ENCODE measurements at regions not wholly inside any gene's neighbourhood (a gene's known extent, or its start where the extent isn't known, plus 50 kb on each side); places are given as distances from the start of the nearest gene placed in this dataset.

DNA sequence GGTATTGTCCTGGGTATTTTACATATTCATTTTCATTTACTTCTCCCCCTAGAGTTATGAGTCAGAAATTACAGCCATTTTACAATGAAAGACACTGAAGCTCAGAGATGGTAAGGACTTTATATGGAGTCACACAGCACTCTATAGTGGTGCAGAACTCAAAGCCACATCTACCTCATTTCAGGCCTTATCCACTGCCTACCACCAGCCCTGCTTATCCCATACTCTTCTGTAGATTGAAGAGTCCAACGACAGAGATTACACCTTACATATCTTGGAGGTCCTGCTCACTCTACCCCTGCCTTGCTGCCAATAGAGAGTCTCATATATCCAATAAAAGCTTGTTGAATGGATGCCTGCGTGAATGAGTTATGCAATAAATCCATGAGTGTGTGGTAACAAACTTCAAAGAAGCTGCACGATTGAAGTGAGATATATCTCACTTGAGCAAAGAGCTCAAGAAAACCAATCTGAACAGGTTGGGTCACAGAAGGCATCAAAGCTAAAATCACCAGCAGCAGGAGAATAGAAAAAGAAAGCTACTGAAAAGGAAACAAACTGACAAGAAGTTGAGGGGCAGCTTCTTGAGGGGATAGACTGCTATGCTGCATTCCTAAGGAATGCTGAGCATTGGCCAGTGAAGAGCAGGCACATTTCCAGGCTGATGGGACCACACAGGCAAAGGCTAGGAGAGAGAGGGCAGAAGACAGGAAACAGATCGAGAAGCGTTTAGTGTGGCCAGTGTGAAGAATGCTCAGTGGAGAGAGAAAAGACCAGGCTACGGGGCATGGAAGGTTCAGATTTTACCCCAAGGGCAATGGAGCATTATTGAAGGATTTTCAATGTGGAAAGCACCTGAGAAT, 585.6 kb downstream of the DHX35 start:
- no peak for DNase-seq

DNA sequence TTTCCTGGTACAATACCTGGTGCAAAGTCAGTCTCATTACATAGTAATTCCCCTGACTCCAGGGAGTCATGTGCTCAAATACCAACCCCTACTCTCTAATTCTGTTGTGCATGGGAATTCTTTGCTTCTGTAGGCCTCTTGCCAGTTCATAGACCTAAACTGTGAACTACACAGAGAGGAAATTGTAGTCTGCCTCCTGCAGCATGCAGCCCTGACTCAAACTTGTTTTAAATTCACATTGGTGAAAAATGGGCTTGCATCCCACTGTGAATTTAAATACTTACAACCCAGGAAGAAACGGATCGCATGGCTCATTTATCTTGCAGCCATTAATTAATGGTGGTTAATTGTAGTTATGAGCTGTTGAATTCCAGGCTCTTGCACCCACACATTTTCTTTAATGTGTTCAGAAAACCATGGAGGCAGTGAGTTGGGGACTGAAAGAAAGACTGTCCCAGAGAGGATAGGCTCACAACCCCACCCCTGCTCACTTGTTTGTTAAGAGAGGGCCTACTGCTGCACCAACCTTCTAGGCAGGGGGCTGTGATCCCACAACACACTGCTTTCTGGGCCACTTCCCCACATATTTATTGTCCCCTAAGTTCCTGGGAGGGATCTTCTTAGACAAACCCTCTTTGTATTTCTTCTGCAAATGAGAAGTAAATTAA, 579.1 kb downstream of the DHX35 start:
- no peak for DNase-seq

DNA sequence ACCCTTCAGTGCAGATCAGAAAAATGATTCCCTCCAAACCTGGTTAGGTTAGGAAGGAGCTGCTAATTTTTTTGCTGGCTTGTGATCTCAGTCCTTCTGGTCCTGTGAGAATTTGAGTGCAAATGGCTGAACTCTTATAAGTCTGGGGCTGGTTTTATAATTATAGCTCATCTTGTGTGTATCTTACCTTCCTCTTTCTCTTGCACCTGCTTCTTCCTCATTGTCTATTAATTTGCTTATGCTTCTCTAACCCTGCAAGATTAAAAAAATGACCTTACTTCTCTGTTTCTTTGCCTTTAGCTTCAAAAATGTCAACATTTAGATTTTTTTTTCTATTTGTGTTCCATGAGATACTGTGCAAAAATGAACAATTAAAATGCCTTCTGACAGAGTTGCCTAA, 576.2 kb downstream of the DHX35 start:
- DNase-seq = no peak

DNA sequence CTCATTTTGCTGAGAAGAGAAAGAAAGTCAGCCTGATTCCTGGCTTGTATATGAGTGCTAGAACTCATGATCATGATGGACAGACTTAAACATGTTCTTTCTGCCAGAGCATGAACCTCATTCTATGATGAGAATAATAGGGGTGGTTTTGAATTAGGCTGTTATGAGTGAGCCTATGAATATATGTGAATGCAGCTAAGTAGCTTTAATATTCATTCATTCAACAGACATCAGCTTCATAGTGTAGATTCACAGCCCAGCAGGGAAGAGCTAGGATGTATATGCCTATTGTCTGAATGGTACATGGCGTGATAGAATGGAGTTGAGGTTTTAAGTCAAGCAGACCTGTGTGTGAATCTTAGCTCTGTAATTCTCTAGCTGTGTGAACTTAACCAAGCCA, 573.2 kb downstream of the DHX35 start:
- DNase-seq = no peak

DNA sequence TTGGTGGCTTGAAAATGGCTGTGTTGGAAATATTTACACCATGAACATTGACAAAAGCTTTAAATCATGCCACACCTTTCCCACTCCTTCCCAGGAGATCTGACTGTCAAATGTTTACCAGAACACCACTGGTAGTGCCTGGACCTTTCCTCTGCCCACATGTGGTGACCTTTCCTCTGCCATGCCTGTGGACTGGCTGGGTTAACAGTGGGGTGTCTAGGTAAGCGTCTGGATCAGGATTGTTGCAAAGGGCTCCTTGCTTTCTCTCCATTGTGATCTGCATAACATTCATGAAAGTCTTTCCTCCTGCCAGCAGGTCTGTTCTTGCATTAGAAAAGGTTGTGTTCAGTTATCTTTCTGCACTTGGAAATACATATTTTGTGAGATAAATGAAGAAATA, 572.7 kb downstream of the DHX35 start:
- DNase-seq = no peak

DNA sequence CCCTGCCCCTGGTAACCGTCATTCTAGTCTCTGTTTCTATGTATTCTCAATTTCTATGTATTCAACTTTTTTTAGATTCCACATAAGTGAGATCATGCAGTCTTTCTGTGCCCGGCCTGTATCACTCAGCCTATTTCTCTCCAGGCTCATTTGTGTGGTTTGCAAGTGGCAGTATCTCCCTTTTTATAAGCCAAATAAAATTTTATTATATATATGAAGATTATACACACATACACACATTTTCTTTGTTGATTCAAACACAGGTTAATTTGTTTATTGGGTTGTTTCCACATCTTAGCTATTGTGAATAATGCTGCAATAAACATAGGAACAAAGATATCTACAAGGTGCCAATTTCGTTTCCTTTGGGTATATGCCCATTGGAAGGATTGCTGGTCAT, 571.7 kb downstream of the DHX35 start:
- DNase-seq = no peak

DNA sequence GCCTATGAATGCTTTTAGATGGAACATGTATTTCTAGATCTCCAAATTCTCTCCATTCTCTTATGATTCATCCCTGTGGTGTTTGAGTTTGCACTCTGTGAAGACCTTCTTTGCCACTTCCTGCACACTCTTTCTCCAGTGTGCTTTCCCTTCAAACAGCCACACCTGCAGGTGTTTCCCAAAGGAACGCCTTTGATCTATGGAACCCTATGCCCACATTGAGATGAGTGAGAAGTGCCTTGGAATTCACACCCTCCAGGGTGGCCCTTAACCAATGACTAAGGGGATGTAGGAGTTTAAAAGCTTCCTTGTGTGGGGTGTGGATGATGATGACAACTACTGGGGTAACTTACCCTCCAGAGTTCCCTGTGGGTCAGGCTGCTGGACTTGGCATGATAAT, 570.1 kb downstream of the DHX35 start:
- no peak for DNase-seq

DNA sequence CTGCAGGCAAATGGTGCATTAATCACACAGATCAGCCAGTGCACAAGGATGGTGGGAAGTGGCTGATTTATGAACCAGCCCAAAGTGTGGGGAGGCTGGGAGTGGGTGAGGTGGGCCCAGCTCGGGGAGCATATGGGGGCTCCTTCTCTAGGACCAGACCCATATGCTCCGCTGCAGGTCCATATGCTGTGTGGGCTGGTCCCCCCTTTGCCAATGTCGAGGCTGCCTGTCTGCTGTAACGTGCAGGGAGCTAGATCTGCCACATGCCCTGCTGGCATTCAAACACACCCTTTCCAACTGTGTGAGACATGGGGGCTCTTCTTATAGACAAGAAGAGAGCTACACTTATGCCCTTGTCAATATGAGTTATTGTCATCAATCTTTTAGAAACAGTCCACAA, 566.3 kb downstream of the DHX35 start:
- no peak for DNase-seq

DNA sequence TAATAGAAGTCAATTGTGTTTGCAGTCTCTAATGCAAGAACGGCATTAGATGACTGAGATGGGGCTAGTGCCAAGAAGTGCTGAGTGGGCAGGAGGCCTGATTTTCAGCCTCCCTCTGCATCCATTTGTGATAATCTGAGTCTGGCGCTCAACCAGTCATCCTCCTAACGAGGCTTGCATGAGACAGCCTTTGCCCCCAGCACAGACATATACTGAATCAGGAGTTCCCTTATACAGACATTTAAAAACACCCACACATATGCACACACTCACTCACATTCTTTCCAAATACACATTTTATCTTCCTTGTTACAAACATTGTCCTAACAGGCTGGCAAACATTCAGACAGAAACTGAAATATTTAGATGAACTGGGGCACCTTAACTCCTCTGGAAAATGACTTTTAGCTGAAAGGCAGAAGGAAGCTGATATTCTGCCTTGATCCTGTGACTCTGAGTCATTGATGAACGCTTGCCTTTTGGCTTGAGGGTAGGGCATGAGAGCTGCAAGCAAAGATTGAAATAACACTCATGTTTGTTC, 562.3 kb downstream of the DHX35 start:
- no peak for DNase-seq

DNA sequence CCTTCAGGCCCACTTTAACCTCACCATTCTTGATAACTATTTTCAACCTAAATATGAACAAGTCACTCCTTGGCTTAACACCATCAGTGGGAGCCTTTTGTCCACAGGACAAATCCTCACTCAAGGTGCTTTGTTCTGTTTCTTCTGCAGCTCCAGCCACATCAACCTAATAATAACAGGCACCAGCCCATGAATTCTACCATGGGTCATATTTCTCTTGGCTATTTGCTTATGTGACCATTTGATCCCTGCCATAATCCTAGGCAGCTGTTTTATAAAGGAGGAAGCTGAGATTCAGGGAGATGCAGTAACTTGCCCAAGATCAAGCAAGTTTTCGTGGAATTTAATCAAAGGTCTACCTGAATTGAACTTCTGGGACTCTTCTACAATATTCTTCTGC, 561.3 kb downstream of the DHX35 start:
- no peak for DNase-seq

DNA sequence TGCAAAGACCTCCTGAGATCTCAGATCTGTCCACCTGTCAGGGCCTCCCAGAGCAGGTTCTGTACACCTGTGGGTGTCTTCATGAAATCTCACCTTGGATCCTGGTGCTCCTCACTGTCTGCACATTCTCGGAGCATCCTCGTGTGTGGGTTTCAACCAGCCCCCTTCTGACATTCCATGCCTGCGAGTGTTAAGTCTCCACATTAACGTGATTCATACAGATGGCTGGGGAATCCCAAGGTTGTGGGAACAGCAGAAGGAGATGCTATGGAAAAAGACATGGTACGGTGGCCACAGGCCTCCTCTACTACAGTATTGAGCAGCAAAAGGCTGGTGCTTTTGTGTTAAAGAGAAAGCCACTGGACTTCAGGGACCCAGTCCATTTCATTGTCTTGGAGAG, 556.5 kb downstream of the DHX35 start:
- DNase-seq = no peak

DNA sequence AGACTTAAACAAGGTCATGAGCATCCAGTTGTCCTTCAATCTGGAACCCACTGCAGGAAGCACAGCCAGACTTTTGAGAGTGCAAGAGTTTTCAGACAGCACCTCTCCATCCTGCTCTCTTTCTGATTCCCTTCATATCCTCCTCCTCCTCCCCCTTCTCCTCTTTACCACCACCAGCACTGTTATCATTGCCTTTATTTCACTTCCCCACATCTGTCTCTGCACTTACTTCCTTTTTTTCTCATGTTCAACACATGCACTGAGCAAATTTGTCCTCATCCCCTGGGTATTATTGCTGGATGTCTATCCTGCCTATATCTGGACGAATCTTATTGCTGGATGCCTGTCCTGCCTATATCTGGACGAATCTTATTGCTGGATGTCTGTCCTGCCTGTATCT, 554.8 kb downstream of the DHX35 start:
- DNase-seq = no peak

DNA sequence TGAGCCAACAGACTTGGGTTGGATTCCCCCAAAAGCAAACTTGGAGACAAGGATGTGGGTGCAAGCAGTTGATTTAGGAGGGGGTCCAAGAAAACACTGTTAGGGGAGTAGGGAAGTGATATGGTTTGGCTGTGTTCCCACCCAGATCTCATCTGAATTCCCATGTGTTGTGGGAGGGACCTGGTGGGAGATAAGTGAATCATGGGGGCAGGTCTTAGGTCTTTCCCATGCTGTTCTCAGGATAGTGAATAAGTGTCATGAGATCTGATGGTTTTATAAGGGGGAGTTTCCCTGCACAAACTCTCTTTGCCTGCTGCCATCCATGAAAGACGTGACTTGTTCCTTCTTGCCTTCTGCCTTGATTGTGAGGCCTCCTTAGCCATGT, 542.6 kb downstream of the DHX35 start:
- DNase-seq = no peak

DNA sequence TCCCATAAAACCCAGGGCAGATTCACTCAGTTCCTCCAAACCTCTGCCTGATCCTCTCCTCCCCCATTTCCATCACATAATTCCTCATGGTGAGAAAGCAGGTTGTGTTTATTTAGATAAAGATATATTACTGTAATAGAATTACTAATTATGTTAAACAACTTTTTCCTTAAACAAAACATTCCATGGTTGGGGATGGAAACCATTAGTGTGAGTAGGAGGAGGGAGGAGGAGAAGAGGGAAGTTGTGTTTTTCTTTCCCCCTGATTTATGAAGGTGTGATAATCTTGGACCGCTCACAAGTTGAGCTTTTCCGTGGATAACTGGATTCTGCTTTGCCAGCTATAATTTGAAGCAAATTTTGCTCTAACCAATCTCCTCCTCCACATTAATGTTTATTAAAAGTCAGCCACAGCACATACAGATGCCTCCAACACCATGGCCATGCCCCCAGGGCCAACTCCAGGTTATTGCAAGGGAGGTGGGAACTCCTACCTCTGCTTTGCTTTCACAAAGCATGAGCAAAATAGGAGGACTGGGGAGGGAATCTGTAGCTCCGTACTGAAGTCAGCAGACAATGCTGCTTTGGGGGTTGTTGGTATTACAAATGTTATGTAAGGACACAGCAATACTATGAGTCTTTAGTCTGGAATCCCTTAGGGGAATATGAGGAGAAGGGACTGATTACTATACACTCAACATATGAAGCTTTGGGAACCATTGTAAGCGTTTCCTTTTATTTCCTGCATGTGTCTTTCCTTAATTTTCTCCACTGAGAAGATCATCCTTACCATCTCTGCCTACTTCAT, 542.0 kb downstream of the DHX35 start:
- DNase-seq = peak; percentile 50

DNA sequence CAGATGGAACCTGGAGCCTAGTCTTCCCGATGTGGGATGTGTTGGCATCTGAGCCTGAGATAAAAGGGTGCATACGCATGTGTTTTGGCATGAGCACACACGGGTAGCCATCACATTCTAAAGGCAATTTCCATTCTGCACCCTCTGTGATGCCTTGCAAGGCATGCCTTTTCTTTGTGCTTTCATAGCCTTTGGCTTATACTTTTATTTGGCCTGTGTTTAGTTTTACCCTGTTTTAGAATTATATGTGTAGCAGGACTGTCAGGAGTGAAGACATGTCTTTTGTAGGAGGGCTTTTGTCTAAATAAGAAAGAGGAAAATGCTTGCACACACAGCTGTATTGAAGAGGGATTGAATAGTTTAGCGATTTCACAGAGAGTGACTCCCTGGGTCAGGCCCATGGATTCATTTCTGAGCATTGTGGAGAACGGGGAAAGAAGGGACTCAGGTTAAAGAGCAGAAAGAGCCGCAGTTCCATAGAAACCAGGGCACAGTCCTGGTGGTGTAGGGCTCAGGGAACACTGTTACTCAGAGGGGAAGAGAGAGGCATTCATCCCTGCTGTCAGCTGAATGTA, 530.2 kb downstream of the DHX35 start:
- no peak for DNase-seq

DNA sequence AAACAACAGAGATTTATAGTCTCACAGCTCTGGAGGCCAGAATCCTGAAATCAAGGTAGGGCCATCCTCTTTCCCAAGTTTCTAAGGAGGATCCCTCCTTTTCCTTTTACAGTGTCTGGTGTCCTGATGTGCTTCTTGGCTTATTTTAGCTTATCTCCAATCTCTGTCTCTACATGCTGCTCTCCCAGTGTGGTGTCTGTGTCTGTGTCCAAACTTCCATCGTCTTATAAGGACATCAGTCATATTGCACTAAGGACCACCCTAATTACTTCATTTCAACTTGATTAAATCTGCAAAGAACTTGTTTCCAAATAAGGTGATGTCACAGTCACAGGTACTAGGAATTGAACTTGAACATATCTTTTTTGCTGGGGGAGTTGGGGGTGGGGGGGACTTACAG, 529.6 kb downstream of the DHX35 start:
- no peak for DNase-seq

DNA sequence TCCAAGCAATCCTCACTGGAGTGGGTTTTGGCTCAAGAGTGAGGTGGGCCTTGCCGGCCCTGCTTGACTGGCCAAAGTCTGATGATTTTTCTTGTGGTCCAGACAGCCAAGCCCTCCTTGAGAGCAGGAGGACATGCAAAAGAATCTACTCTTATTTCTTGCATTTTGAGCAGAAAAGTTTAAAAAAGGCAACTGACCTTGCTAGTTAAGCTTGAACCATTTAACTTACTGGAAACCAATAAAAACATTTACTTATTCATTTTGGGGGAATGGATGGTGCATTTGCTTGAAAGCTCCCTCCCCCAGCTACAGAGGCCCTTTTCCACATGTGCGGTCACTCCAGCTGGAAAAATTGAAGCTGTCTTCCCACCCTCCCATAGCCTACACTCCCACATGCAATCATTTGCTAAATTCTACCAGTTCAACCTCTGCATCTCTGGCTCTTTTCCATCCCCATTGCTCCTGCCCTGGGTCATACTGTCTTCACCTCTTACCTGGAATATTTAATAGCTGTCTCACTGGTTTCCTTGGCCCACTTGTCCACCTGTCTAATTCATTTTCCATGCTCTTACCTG, 527.9 kb downstream of the DHX35 start:
- DNase-seq = no peak

DNA sequence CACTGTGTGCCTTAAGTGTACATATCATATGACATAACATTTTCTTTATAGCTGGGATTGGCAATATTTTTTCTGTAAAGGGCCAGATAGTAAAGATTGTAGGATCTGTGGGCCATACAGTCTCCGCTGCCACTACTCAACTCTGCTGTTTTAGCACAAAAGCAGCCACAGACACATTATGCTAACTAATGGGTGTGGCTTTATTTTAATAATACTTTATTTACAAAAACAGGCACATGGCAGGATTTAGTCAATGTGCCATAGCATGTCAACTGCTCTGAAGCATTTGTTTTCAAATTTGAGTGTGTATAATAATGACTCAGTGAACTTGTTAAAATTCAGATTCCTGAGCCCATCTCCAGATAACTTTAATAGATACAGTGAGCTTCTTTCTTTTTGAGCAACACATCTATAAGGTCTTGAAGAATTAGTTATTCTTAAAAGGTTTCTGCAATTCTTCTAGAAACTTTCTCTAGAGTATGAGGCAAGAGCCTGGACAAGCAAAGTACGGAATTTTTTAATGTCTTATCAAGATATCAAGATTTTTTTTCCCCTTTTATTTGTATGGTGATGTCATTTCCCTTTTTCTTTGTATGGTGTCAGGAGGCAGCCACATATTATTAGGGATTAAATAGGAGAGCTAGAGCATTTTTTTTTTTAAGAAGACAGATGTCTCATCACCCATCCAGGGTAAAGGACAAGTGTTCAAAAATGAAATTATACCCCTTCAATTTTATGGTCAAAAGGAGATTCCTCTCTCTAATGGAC, 518.3 kb downstream of the DHX35 start:
- DNase-seq = no peak

DNA sequence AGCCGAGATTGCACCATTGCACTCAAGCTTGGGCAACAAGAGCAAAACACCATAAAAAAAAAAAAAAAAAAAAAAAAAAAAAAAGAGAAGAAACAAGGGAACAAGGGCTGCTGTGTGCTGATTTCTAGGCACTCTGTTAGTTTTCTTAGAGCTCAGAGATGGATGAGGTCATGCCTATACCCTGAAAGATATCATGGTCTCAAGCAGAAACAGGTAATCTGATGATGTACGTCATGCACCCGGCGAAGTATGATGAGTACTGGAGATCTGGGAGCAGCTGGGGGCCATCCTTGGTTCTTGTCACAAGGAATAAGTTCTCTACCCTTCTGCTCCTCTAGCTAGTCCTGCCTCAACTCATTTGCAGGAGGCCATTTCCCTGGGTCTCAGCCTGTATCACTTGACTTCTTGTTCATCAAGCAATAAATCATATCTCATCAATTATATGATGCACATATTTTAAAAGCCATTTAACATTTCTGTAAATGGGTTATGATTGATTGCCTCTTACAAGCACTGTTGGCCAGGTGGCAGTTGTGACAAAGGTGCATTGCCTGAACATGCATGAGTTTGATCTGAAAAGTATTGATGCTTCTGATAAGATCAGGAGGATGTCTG, 517.2 kb downstream of the DHX35 start:
- DNase-seq = no peak

DNA sequence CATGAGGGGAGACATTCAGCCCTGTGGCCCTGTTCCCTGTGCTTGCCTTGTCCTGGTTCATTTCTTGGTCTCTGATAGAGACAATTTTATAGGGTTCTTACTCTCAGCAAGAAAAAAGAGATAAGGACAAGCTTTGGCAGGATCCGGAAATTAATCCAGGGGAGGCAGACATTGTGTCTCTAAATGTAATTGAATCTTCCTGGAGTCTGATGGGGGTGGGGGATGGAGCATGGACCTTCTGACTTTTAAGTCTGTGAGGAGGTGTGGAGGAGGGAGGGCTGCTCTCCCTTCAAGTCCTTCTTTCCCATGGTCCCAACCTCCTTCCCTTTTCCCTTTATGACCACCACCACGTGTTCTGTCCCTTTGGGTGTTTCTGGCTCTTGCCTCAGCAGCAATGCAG, 512.7 kb downstream of the DHX35 start:
- peak; percentile 63 for DNase-seq

DNA sequence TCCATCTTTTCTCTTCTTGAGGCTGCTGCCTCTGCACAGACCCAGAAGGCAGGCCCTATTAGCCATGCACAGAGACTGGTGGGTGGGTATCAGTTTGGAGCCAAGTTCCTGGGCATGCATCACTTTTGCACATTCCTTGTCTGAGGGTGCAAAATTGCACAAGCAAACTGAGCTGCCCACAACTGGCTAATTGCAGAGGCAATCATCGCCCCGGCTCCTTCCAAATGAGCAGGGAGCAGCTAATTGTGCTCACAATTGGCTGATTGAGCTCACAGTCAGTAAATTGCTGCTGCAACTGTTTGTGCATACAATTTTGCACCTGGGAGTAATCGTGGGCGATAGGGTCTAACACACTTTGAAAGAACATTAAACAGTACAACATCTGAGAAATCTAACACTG, 511.4 kb downstream of the DHX35 start:
- no peak for DNase-seq
